Adrenal gland (tissue), 9 donors: ENCODE measurements at regions not wholly inside any gene's neighbourhood (a gene's known extent, or its start where the extent isn't known, plus 50 kb on each side); places are given as distances from the start of the nearest gene placed in this dataset.

Source experiments
- DNase-seq, 7 donors: peaks; one replicate each; pipeline ENCODE4 v3.0.0-alpha.2; 2019 to 2020
- H3K27ac ChIP-seq, 5 donors: fragments of 200-600 bp; sonication (generic) in 4 of 5; 1 replicate in 3 of 5; 2 replicates in 2 of 5; pipeline versions ENCODE4 v1.5.1 to v1.8.0; 2016 to 2020; ENCODE audit warnings: mild to moderate bottlenecking in 1 of 5
- H3K27me3 ChIP-seq: fragments of 200-600 bp; 2 replicates; pipeline ENCODE4 v1.8.0; 2021
- H3K36me3 ChIP-seq, 2 donors: fragments of 200-600 bp; replicated peaks in 1 of 2; 1 replicate in 1 of 2; 2 replicates in 1 of 2; pipeline versions ENCODE4 v1.5.1 to v1.8.0; 2018 to 2022
- H3K4me1 ChIP-seq, 2 donors: fragments of 200-600 bp; replicated peaks in 1 of 2; 1 replicate in 1 of 2; 2 replicates in 1 of 2; pipeline versions ENCODE4 v1.5.1 to v1.8.0; 2018 to 2021
- H3K4me3 ChIP-seq, 4 donors: fragments of 200-600 bp; sonication (generic) in 3 of 4; one replicate each; pipeline ENCODE4 v1.5.1; 2016 to 2018
- H3K9me3 ChIP-seq, 3 donors: fragments of 200-600 bp; sonication (generic) in 1 of 3; replicated peaks in 1 of 3; 1 replicate in 2 of 3; 2 replicates in 1 of 3; pipeline versions ENCODE4 v1.5.1 to v1.8.0; 2016 to 2021
- POLR2A ChIP-seq, 2 donors: fragments of 450-650 bp; IDR thresholded peaks; one replicate each; pipeline ENCODE4 v1.6.1; 2017; ENCODE audit warnings: antibody characterized with exemption in 2 of 2, mild to moderate bottlenecking in 2 of 2, moderate library complexity in 1 of 2
- WGBS, 4 donors: extraction: QIAGEN DNeasy Blood & Tissue Kit in 2 of 4; methylation state at CpG; one replicate each; pipeline versions ENCODE4 v1.1.5 to v1.1.7; 2013 to 2017; 5-methylcytosine and 5-hydroxymethylcytosine counted together
- intact Hi-C, 2 donors: fragments of 100-400 bp; cut with DNase I; formaldehyde crosslinking; loops; one replicate each; pipeline versions ENCODE4 v1.14.1 to v1.15.0; 2022 to 2023
- TF ChIP-seq, protein P1 (sequence below), 6 experiments: fragments of 450-650 bp in 4 of 6; fragments of 200-600 bp in 2 of 6; sonication (generic) in 1 of 6; IDR thresholded peaks; 1 replicate in 5 of 6; 2 replicates in 1 of 6; pipeline versions ENCODE4 v1.5.1 to v1.8.0; 2016 to 2021; ENCODE audit warnings: antibody characterized with exemption in 6 of 6, mild to moderate bottlenecking in 2 of 6, moderate library complexity in 1 of 6
- donor health status: healthy with polysubstance abuse.
- donor health status: Bipolar disorder and iron deficiency.
- donor health status: DM: yes; HTN: yes; CAD: no.
- donor health status: DM: no; HTN: no; CAD: no.
- donor health status: DM: no; HTN: no; CAD: no.

DNA sequence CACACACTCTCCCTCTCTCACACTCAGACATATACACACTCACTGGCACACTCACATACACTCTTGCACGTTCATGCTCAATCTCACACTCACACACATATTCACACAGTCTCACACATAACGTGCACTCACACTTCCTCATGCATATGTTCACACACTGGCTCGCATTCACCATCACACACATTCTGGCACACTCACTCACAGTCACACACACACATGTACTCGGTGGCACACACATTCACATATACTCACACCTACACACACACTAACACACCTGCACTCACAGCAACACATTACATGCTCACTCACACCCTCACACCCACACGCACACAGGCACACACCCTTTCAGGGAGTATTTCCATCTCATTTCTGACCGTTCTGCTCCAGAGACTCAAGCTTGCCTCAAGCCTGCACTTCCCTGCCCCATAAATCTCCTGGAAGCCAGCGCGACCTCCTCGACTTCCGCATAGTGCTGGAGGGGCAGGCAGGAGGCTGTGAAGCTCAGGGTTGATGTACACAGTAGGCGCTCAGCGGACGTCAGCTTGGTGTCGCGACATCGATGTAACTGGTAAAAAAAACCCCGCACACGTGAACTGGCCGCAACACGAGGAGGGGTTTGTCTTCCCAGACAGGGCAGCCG is 66.7 kb upstream of the FOXF1 start:
- Histone ChIP-seq H3K9me3 (no peaks in the 10 kb centered on the region), H3K4me3 (no peak overlapping the region), H3K27me3 (peaks cover 20% of the 10 kb centered on the region), H3K36me3 (no peaks in the 10 kb centered on the region), H3K4me1 (no peaks in the 10 kb centered on the region), H3K27ac (no peak overlapping the region)
- no peak for DNase-seq
- no peak for TF ChIP-seq POLR2A (IDR thresholded peaks at IDR 0.05)
- TF ChIP-seq, protein P1, sequence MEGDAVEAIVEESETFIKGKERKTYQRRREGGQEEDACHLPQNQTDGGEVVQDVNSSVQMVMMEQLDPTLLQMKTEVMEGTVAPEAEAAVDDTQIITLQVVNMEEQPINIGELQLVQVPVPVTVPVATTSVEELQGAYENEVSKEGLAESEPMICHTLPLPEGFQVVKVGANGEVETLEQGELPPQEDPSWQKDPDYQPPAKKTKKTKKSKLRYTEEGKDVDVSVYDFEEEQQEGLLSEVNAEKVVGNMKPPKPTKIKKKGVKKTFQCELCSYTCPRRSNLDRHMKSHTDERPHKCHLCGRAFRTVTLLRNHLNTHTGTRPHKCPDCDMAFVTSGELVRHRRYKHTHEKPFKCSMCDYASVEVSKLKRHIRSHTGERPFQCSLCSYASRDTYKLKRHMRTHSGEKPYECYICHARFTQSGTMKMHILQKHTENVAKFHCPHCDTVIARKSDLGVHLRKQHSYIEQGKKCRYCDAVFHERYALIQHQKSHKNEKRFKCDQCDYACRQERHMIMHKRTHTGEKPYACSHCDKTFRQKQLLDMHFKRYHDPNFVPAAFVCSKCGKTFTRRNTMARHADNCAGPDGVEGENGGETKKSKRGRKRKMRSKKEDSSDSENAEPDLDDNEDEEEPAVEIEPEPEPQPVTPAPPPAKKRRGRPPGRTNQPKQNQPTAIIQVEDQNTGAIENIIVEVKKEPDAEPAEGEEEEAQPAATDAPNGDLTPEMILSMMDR (IDR thresholded peaks at IDR 0.05), result no peak
- intact Hi-C loops, result no loop called here
- WGBS, 4 donors, result 38 to 64% (median 43%) methylated on average over 15 to 21 of the region's 21 CpGs

DNA sequence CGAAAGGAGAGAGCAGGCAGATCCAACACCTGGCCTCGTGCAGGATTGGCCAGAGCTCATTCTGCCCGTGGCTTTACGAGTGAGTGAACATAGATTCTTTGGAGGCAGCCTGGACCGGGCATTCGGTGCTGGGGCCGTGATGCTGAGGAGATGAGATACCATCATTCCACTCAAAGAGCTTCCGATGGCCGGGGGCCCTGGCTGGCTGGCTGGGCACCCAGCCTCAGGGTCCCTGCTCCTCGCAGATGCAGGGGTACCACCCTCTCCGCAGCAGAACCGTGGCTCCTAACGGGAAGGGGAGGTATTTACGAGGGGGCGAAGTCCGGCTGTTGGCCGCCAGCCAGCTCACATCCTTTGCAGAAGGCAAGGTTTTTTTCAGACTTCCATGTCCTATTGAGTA is 66.1 kb upstream of the FOXF1 start:
- intact Hi-C loops, result no loop called here
- Histone ChIP-seq H3K9me3 (no peaks in the 10 kb centered on the region), H3K27me3 (peaks cover 20% of the 10 kb centered on the region), H3K4me3 (no peak overlapping the region), H3K36me3 (no peaks in the 10 kb centered on the region), H3K4me1 (no peaks in the 10 kb centered on the region), H3K27ac (no peak overlapping the region)
- no peak for DNase-seq
- 3 to 11% (median 6%) methylated on average over 14 to 17 of the region's 17 CpGs for WGBS, 4 donors
- TF ChIP-seq, protein P1 (IDR thresholded peaks at IDR 0.05), result no peak
- no peak for TF ChIP-seq POLR2A (IDR thresholded peaks at IDR 0.05)

DNA sequence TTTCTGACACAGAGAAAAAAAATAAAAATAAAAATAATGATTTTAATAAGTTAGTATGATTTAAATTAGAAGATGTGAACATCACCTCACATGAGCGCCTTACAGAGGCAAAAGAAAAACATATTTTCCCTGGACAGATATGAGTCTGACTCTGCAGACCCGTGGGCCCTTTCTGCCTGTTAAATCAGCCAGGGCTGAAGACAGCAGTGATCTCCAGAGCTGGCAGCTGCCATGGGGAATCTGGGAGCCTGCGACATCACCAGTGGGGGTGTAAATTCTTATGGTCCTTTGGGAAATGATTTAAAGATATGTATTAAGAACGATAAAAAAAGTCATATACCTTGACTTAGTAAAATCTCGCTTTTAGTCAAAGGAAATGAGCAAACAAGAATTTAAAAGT is 65.7 kb upstream of the FOXF1 start:
- Histone ChIP-seq H3K9me3 (no peaks in the 10 kb centered on the region), H3K27me3 (peaks cover 20% of the 10 kb centered on the region), H3K4me1 (no peaks in the 10 kb centered on the region), H3K27ac (no peak overlapping the region), H3K4me3 (no peak overlapping the region), H3K36me3 (no peaks in the 10 kb centered on the region)
- TF ChIP-seq, protein P1 (IDR thresholded peaks at IDR 0.05), result no peak
- TF ChIP-seq POLR2A (IDR thresholded peaks at IDR 0.05), result no peak
- DNase-seq, result no peak
- intact Hi-C loops, result no loop called here
- WGBS, 4 donors, result 39 to 52% (median 47%) methylated on average over 5 of the region's 5 CpGs

DNA sequence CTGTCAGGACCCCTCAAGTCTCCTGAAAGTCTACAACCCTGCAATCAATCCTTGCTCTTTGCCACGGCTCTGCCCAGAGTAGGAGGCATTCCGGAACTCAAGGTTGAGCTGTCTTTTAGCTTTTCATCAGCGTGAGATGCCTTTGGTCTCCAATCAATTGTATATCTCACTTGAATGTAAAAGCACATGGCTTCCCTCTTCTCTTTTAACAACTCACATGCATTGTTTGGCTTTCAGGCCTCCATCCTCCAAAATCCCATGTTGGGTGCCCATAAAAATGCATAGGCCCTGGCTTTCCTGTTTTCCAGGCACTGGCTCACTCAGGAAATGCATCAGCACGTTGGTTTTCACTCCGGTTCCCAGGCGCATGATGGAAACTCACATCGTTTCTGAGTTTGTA is 64.0 kb upstream of the FOXF1 start:
- 66 to 77% (median 70%) methylated on average over 7 of the region's 7 CpGs for WGBS, 4 donors
- Histone ChIP-seq H3K4me1 (no peaks in the 10 kb centered on the region), H3K4me3 (no peak overlapping the region), H3K27ac (no peak overlapping the region), H3K9me3 (no peaks in the 10 kb centered on the region), H3K27me3 (peaks cover 26% of the 10 kb centered on the region), H3K36me3 (no peaks in the 10 kb centered on the region)
- no peak for DNase-seq
- intact Hi-C loops, result no loop called here
- no peak for TF ChIP-seq POLR2A (IDR thresholded peaks at IDR 0.05)
- TF ChIP-seq, protein P1 (IDR thresholded peaks at IDR 0.05), result no peak
